ENCODE measurements at regions not wholly inside any gene's neighbourhood (a gene's known extent, or its start where the extent isn't known, plus 50 kb on each side); places are given as distances from the start of the nearest gene placed in this dataset.

DNA sequence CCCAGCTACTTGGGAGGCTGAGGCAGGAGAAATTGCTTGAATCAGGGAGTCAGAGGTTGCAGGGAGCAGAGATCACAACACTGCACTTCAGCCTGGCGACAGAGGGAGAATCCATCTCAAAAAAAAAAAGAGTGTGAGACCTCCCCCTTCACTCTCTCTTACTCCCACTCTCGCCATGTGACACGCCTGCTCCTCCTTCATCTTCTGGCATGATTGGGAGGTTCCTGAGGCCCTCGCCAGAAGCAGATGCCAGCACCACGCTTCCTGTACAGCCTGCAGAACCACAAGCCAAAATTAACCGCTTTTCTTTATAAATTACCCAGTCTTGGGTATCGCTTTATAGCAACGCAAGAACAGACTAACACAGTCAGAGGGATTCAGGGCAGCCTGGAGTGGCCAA is 66.3 kb upstream of the CREB1 start:
- no peak for DNase-seq

GRCh38 chr2:207464007-207464406 is 65.8 kb upstream of the CREB1 start:
- no peak for DNase-seq

DNA sequence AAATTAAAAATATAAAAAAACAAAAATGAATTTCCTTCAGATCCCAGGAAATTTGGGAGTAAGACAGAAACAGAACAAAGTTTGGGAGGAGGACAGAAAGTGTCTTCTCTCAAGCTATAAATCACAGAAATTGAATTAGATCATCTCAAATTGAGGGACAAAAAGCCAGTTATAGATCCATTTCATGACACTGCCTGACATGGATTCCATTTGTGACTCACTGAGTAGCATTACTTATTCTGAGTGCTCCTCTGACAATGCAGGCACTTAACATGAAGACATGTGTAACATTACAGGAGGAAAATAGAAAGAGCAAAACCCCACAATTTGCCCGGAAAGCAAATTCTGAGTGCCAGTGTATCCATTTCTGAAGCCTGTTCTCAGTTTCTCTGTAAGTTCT is 63.9 kb upstream of the CREB1 start:
- DNase-seq, result no peak

DNA sequence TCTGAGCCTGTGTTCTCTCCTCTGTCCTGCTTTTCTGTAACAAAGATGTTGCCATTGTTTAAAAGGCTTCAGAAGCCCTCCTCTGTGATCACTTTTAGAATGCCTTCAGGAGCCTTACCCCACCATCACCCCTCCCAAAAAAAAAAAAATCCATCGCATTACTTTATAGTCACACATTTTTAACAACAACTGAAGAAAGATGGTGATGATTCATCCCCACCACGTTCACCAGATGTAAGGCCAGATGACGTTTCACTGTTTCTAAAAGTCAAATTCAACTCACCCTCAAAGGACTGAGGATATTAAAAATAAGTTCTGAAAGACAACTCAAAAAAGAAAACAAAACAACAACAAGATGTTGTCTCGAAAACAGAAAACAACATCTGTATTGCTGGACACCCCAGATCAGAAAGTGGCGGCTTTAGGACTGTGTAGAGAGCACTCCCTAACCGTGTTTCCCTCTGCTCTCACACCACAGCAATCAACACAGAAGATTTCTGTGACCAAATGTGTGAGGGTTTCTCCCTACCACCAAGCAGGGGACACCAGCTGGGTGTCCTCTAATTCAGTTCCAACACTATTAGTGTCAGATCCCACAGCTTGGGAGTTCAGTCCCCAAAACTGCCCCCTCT is 61.9 kb upstream of the CREB1 start:
- no peak for DNase-seq

- DNase-seq, result no peak
Observed at GRCh38 chr2:207468488-207468887, 61.3 kb upstream of the CREB1 start.

- no peak for DNase-seq
Observed at GRCh38 chr2:207469451-207469850, 60.3 kb upstream of the CREB1 start.

GRCh38 chr2:207469943-207470729 is 59.6 kb upstream of the CREB1 start:
- DNase-seq, result no peak

- DNase-seq, result no peak
Observed at GRCh38 chr2:207471261-207471660, 58.5 kb upstream of the CREB1 start.

DNA sequence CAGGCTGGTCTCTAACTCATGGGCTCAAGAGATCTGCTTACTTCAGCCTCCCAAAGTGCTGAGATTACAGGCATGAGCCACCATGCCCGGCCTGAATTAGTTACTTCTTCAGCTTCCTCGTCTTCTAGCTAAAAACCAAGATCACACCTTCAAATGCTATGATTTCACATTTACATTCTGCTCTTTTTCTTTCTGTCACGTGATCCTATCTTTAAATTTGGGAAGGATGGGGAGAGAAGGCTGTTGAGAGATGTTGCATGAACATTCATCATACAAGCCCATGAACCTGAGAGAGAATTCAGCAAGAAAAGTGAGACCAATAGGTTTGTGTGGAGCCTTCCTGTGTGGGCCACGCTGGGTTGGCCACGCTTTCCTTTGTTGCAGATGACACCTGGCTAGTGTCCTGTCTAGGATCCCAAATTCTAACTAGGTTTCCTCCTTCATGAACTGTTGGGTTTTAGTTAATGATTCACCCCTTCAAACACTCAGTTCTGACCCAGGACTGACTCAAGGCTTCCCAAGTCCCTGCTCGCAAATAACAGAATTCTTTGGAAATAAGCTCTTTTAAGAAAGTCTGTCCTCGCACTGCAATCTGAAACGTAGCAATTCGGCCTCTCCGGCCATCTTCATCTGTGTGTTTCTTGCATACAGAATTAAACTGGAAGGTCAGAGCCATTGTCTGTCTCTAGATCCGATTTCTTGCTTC is 57.3 kb upstream of the CREB1 start:
- DNase-seq, result no peak

DNA sequence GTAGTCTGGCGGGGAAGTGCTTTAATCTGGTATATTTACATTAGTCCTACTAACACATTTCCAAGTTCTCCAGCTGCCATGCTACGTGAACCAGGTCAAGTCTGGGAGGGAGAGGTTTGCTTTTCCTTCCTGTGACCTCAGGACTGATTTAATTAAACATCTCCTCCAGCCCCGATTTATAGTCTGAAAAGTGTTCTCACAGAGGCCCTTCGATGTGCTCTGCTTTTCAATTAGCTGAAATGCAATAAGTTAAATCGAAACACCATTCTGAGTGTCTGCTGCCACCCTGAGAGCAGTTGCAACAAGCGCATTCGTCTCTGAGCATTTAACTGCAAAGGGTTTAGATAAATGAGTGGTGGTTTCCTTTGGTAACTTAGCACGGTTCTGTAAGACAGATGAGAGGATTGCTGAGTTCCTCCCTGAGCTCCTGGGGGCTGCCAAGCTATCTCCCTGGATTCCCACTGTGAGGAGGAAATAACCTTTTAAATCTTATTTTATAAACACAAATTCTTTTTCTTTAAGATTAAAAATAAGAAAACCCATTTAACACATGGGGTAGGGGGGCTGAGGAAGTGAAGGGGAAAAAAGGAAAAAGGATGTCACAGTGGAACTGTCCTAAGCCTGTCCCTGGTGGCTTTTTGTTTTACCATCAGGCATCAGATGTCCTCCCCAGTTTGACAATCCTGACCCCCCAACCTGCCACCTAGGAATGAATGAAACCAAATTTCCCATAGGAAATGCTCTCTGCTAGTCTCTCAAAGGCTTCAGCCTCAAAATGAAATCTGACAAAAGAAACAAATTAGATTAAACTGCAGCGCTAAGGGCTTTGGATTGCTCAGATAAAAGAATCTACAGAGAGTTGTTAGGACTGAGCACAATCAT is 56.5 kb upstream of the CREB1 start:
- DNase-seq, result peak; percentile 71

DNA sequence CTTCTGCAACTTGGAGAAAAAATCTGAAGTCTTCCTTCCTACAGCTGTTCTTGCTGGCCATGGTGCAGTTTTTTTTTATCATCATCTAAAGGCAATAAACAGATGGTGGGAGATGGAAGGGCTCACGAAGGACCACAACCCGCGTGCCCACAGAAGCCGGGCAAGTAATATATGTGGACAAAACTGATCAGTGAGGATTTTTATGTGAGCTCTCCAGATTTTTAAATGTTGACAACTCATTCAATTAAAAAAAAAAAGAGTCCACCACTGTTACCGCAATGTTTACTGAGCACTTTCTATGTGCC is 55.9 kb upstream of the CREB1 start:
- no peak for DNase-seq

GRCh38 chr2:207474863-207475485 is 54.8 kb upstream of the CREB1 start:
- no peak for DNase-seq

DNA sequence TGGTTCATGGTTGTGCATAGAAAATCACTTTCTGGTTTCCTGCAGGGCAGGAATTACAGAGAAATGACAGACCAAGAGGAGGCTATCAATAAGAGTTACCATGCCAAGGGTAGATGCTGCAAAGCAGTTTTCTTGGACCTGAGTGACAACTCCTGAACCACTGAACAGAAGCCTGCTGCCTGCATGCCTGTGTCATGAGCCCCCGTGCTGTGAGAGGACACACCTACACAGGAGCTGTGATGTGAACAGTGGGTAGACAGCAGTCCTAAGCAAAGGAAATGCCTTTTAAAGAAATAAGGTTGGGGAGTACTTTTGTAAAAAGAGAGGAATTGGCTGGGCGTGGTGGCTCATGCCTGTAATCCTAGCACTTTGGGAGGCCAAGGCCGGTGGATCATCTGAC is 54.2 kb upstream of the CREB1 start:
- DNase-seq, result no peak

- DNase-seq, result no peak
Observed at GRCh38 chr2:207477896-207478295, 51.9 kb upstream of the CREB1 start.

GRCh38 chr2:207478572-207478971 is 51.2 kb upstream of the CREB1 start:
- no peak for DNase-seq

DNA sequence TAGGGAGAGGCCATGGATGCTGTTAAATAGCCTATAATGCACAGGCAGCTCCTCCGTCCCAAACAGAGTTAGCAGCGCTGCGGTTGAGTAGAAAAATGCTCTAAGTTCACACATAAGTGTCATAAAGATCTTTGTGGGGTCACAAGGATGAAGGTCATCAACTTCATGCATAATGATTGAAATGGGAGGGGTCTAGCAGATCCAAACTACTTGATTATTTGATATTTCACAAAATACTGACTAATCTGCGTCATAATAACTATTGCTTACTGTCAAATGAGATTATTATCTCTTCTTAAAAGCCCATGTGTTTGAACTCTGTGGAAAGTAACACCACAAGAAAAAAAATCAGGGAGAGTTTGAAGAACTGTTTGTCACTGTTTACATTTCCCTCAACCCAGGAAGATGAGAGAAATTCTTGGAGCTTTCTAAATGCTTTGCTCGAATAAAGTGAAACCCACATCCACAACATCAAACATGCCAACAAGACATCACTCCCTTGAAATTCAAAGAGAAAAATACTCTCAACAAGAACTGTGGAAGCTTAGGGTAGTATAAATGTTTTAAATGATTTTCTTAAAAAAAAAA is 50.5 kb upstream of the CREB1 start:
- DNase-seq, result no peak

Measured in right hindlimb (tissue), 1 donor.